SK-N-SH treated with all-trans-retinoic acid at 6 μM for 48 hours (cell line): ENCODE measurements at regions not wholly inside any gene's neighbourhood (a gene's known extent, or its start where the extent isn't known, plus 50 kb on each side); places are given as distances from the start of the nearest gene placed in this dataset.

ENCODE experiments used
- ARNTL ChIP-seq: fragments of 450-650 bp; formaldehyde crosslinking; IDR thresholded peaks from 2 replicates; pipeline ENCODE4 v1.5.0; 2020; ENCODE audit warnings: low read depth, mild to moderate bottlenecking, moderate library complexity, borderline replicate concordance
- GLIS3 ChIP-seq: fragments of 250-450 bp; sonication (Bioruptor Pico); IDR thresholded peaks from 2 replicates; pipeline ENCODE4 v1.5.0; 2020; ENCODE audit warnings: mild to moderate bottlenecking, moderate library complexity
- ZNF565 ChIP-seq: fragments of 450-650 bp; formaldehyde crosslinking; conservative IDR thresholded peaks from 2 replicates; pipeline ENCODE4 v1.5.0; 2020; ENCODE audit warnings: low read depth, mild to moderate bottlenecking, moderate library complexity
- ZNF8 ChIP-seq: fragments of 450-650 bp; formaldehyde crosslinking; IDR thresholded peaks from 2 replicates; pipeline ENCODE4 v1.5.0; 2020; ENCODE audit warnings: mild to moderate bottlenecking, moderate library complexity
- TF ChIP-seq, protein P1 (sequence below): fragments of 250-450 bp; sonication (Bioruptor Pico); IDR thresholded peaks from 2 replicates; pipeline ENCODE4 v1.5.1; 2020; ENCODE audit warnings: low read depth, mild to moderate bottlenecking, moderate library complexity

DNA sequence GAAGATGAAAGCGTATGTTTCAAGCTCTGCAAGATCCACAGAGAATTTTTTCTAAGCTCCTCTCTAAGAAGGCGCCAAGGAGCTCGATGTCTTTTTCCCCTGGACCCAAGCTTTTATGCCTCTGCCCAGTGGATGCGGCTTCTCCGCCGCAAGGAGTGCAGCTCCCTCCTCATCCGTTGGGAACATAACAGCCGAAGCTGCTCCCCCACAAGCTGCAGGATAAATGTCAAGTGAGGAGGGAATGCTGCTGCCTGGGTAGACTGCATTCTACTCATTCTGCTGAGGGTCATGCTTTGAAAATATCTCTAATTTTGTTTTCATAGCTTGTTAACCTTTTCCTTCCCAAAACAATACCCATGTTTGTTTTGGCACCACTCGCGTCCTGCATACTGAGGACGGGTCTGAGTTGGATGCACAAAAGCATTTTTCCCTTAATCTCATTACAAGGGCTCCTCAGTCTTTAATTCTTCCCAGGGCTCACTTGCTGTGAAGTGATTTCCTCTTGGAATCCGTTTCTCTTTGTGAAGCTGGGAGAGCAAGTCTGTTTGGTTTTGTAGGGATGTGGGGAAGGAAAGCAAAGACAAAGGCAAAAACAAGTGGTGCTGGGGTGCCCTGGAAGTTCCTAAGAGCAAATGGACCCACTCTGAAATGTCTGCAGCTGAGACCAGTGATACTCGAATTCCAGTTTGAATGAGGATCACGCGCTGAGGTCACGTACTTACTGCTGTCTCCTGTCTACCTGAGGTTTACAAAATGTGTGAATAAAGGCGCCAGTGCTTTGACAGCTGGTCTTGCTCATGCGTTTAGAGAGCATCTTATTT, 134.0 kb upstream of the IRF2BP2 start:
- TF ChIP-seq, protein P1, sequence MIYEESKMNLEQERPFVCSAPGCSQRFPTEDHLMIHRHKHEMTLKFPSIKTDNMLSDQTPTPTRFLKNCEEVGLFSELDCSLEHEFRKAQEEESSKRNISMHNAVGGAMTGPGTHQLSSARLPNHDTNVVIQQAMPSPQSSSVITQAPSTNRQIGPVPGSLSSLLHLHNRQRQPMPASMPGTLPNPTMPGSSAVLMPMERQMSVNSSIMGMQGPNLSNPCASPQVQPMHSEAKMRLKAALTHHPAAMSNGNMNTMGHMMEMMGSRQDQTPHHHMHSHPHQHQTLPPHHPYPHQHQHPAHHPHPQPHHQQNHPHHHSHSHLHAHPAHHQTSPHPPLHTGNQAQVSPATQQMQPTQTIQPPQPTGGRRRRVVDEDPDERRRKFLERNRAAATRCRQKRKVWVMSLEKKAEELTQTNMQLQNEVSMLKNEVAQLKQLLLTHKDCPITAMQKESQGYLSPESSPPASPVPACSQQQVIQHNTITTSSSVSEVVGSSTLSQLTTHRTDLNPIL (CRISPR knock-in tag) = no peak
- TF ChIP-seq GLIS3 (CRISPR knock-in tag) (no peak), ZNF565 (CRISPR knock-in tag) (no peak), ZNF8 (CRISPR knock-in tag) (no peak), ARNTL (CRISPR knock-in tag) (no peak)
